Stomach (tissue), 8 donors: ENCODE measurements at regions not wholly inside any gene's neighbourhood (a gene's known extent, or its start where the extent isn't known, plus 50 kb on each side); places are given as distances from the start of the nearest gene placed in this dataset.
"Not testable (repeated sequence)": the region's sequence is repeated elsewhere in the genome, so short reads cannot be mapped to it uniquely, and the experiment has no call there.

ENCODE experiments used
- DNase-seq, 2 donors: peaks; one replicate each; pipeline versions ENCODE4 v3.0.0 to v3.0.0-alpha.2; 2013 to 2019
- H3K27ac ChIP-seq, 5 donors: fragments of 200-600 bp in 4 of 5; sonication (generic) in 4 of 5; one replicate each; pipeline ENCODE4 v1.5.1; 2013 to 2019; ENCODE audit warnings: mild to moderate bottlenecking in 1 of 5, moderate library complexity in 1 of 5
- H3K27me3 ChIP-seq, 3 donors: fragments of 200-600 bp; sonication (generic); one replicate each; pipeline ENCODE4 v1.5.1; 2017 to 2019; ENCODE audit warnings: mixed run types in 1 of 3
- H3K36me3 ChIP-seq, 4 donors: fragments of 200-600 bp; sonication (generic); 1 replicate in 3 of 4; 2 replicates in 1 of 4; pipeline ENCODE4 v1.5.1; 2016 to 2019
- H3K4me1 ChIP-seq, 4 donors: fragments of 200-600 bp; sonication (generic); one replicate each; pipeline ENCODE4 v1.5.1; 2016 to 2019
- H3K4me3 ChIP-seq, 4 donors: fragments of 200-600 bp; sonication (generic) in 3 of 4; one replicate each; pipeline ENCODE4 v1.5.1; 2016 to 2019; ENCODE audit warnings: mild to moderate bottlenecking in 1 of 4
- H3K9me3 ChIP-seq, 4 donors: fragments of 200-600 bp; sonication (generic); one replicate each; pipeline ENCODE4 v1.5.1; 2016 to 2019
- EP300 ChIP-seq: sonication (generic); formaldehyde crosslinking; IDR thresholded peaks from one replicate; pipeline ENCODE4 v1.6.1; 2017; ENCODE audit warnings: antibody characterized with exemption
- POLR2A ChIP-seq, 4 donors: fragments of 450-650 bp; IDR thresholded peaks; one replicate each; pipeline ENCODE4 v1.6.1; 2016; ENCODE audit warnings: antibody characterized with exemption in 4 of 4, control low read depth in 2 of 4, mild to moderate bottlenecking in 1 of 4, moderate library complexity in 1 of 4
- POLR2AphosphoS5 ChIP-seq, 3 donors: sonication (generic); formaldehyde crosslinking; IDR thresholded peaks; one replicate each; pipeline ENCODE4 v1.6.1; 2016; ENCODE audit warnings: antibody characterized with exemption in 3 of 3
- WGBS, 5 donors: extraction: QIAGEN DNeasy Blood & Tissue Kit in 3 of 5; methylation state at CpG; one replicate each; pipeline versions ENCODE4 v1.1.5 to v1.1.7; 2013 to 2018; 5-methylcytosine and 5-hydroxymethylcytosine counted together
- intact Hi-C: fragments of 100-400 bp; cut with DNase I; formaldehyde crosslinking; loops from one replicate; pipeline ENCODE4 v1.15.1; 2023; ENCODE audit warnings: low total_unique reads
- TF ChIP-seq, protein P1 (sequence below), 7 experiments: fragments of 450-650 bp in 4 of 7; fragments of 200-600 bp in 3 of 7; sonication (generic) in 3 of 7; IDR thresholded peaks; one replicate each; pipeline ENCODE4 v1.5.1; 2016 to 2019; ENCODE audit warnings: antibody characterized with exemption in 7 of 7, control low read depth in 2 of 7, mild to moderate bottlenecking in 1 of 7
- donor health status: healthy with polysubstance abuse.
- donor health status: Bipolar disorder and iron deficiency.
- donor health status: healthy.

DNA sequence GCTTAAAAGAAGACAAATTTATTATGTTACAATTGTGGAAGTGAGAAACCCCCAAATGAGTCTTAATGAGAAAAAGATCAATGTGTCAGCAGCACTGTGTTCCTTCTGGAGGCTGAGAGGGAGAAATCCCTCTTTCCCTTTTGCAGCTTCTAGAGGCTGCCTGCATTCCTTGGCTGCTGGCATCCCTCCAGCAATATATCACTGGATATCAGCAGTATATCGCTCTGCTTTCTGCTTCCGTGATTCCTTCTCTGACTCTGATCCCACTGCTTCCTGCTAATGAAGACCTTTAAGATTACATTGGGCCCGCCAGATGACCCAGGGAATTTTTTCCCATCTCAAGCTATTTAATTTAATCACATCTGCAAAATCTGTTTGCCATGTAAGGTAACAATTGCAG is 1008.0 kb downstream of the RAPGEF2 start:
- Histone ChIP-seq H3K4me3 (no peak overlapping the region), H3K4me1 (no peaks in the 10 kb centered on the region), H3K9me3 (peaks cover 4 to 41% (median 34%) of the 10 kb centered on the region in 4 donors), H3K27me3 (no peaks in the 10 kb centered on the region), H3K36me3 (no peaks in the 10 kb centered on the region), H3K27ac (no peak overlapping the region)
- DNase-seq: no peak
- intact Hi-C loops: no loop called here
- WGBS, 5 donors: 58 to 75% (median 65%) methylated on average over 3 of the region's 3 CpGs
- TF ChIP-seq EP300: no peak
- TF ChIP-seq, protein P1, sequence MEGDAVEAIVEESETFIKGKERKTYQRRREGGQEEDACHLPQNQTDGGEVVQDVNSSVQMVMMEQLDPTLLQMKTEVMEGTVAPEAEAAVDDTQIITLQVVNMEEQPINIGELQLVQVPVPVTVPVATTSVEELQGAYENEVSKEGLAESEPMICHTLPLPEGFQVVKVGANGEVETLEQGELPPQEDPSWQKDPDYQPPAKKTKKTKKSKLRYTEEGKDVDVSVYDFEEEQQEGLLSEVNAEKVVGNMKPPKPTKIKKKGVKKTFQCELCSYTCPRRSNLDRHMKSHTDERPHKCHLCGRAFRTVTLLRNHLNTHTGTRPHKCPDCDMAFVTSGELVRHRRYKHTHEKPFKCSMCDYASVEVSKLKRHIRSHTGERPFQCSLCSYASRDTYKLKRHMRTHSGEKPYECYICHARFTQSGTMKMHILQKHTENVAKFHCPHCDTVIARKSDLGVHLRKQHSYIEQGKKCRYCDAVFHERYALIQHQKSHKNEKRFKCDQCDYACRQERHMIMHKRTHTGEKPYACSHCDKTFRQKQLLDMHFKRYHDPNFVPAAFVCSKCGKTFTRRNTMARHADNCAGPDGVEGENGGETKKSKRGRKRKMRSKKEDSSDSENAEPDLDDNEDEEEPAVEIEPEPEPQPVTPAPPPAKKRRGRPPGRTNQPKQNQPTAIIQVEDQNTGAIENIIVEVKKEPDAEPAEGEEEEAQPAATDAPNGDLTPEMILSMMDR (IDR thresholded peaks at IDR 0.05): no peak
- TF ChIP-seq POLR2A (IDR thresholded peaks at IDR 0.05): no peak
- TF ChIP-seq POLR2AphosphoS5 (IDR thresholded peaks at IDR 0.05): no peak

DNA sequence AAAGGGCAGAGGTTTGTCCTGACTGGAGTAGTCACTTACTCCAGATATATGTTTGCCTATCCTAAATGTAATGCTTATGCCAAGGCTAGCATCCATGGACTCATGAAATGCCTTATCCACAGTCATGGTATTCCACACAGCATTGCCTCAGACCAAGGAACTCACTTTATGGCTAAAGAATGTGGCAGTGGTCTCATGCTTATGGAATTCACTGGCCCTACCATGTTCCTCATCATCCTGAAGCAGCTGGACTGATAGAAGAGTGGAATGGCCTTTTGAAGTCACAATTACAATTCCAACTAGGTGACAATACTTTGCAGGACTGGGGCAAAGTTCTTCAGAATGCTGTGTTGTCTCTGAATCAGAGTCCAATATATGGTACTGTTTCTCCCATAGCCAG is 1014.8 kb downstream of the RAPGEF2 start:
- Histone ChIP-seq H3K27ac (no peak overlapping the region), H3K36me3 (no peaks in the 10 kb centered on the region), H3K4me3 (no peak overlapping the region), H3K27me3 (no peaks in the 10 kb centered on the region), H3K4me1 (no peaks in the 10 kb centered on the region), H3K9me3 (peaks cover 0 to 32% (median 25%) of the 10 kb centered on the region in 4 donors)
- intact Hi-C loops: no loop called here
- no peak for TF ChIP-seq POLR2AphosphoS5 (IDR thresholded peaks at IDR 0.05)
- TF ChIP-seq, protein P1 (IDR thresholded peaks at IDR 0.05): no peak
- no peak for TF ChIP-seq EP300
- TF ChIP-seq POLR2A (IDR thresholded peaks at IDR 0.05): no peak
- no peak for DNase-seq

DNA sequence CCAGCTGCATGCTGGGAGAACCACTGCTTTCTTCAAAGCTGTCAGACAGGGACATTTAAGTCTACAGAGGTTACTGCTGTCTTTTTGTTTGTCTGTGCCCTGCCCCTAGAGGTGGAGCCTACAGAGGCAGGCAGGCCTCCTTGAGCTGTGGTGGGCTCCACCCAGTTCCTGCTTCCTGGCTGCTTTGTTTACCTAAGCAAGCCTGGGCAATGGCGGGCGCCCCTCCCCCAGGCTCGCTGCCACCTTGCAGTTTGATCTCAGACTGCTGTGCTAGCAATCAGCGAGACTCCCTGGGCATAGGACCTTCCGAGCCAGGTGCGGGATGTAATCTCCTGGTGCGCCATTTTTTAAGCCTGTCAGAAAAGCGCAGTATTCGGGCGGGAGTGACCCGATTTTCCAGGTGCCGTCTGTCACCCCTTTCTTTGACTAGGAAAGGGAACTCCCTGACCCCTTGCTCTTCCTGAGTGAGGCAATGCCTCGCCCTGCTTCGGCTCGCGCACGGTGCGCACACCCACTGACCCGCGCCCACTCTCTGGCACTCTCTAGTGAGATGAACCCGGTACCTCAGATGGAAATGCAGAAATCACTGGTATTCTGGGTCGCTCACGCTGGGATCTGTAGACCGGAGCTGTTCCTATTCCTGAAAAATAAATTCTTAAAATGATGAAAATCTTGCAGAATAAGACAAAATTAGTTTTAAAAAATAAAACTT is 1022.9 kb downstream of the RAPGEF2 start:
- intact Hi-C loops, H3K27me3 ChIP-seq, H3K9me3 ChIP-seq, H3K4me1 ChIP-seq, H3K27ac ChIP-seq, H3K36me3 ChIP-seq, H3K4me3 ChIP-seq, DNase-seq: not testable (repeated sequence)
- 88 to 89% (median 89%) methylated on average over 20 to 24 of the region's 24 CpGs for WGBS, 5 donors

DNA sequence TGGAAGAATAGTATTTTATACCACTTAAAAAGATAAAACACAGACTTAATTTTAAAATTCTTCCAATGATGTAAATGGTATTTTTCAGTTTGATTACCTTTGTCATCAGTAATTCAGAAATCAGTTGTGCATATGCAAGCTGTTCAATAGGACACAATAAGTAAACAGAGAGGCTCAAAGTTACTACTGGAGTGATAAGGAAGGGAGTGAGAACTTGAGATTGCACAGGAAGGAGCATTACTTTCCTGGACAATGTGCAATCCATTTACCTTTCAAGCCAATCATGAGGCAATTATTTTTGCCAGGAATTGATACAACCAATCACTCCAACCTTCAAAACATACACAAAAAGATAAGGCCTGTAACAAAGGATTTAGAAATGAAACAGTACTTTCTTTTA is 1024.3 kb downstream of the RAPGEF2 start:
- Histone ChIP-seq H3K36me3 (no peaks in the 10 kb centered on the region), H3K27ac (no peak overlapping the region), H3K27me3 (no peaks in the 10 kb centered on the region), H3K4me3 (no peak overlapping the region), H3K9me3 (peaks cover 0 to 13% (median 9%) of the 10 kb centered on the region in 4 donors), H3K4me1 (no peaks in the 10 kb centered on the region)
- TF ChIP-seq EP300 (no peak), POLR2A (IDR thresholded peaks at IDR 0.05) (no peak), POLR2AphosphoS5 (IDR thresholded peaks at IDR 0.05) (no peak)
- TF ChIP-seq, protein P1 (IDR thresholded peaks at IDR 0.05): no peak
- intact Hi-C loops: no loop called here
- no peak for DNase-seq

DNA sequence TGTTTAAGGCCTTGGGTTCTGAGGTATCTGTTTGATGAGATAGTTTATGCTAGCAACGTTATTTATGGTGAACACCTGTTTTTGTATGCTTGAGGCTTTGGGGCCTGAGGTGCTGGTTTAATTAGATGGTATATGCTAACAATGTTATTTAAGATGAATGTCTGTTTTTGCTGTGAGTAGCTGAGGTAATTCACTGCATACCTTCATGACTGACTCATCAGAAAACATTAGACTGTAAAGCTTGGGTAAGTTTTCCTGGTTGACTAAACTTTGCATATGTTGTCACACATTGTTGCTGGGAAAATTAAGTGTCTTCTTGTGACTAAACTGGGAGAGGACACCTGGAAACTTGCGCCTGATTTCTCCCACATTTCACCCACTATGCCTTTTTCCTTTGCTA is 1026.6 kb downstream of the RAPGEF2 start:
- H3K9me3 ChIP-seq: peaks cover 0 to 28% (median 17%) of the 10 kb centered on the region in 4 donors
- no peak for DNase-seq
- H3K4me3 ChIP-seq: no peak overlapping the region
- H3K27me3 ChIP-seq: no peaks in the 10 kb centered on the region
- TF ChIP-seq EP300: no peak
- TF ChIP-seq, protein P1 (IDR thresholded peaks at IDR 0.05): no peak
- no peak for TF ChIP-seq POLR2A (IDR thresholded peaks at IDR 0.05)
- TF ChIP-seq POLR2AphosphoS5 (IDR thresholded peaks at IDR 0.05): no peak
- H3K4me1 ChIP-seq: no peaks in the 10 kb centered on the region
- no peaks in the 10 kb centered on the region for H3K36me3 ChIP-seq
- intact Hi-C loops: no loop called here
- no peak overlapping the region for H3K27ac ChIP-seq
- WGBS, 5 donors: 59 to 71% (median 69%) methylated on average over 2 of the region's 2 CpGs
